Ovary (tissue), 3 donors: ENCODE measurements at regions not wholly inside any gene's neighbourhood (a gene's known extent, or its start where the extent isn't known, plus 50 kb on each side); places are given as distances from the start of the nearest gene placed in this dataset.

ENCODE experiments used
- CTCF ChIP-seq, 3 donors: fragments of 450-650 bp in 2 of 3; fragments of 200-600 bp in 1 of 3; IDR thresholded peaks; one replicate each; pipeline versions ENCODE4 v1.5.1 to v1.8.0; 2016 to 2022; ENCODE audit warnings: antibody characterized with exemption in 3 of 3, mild to moderate bottlenecking in 1 of 3
- EP300 ChIP-seq: sonication (generic); formaldehyde crosslinking; IDR thresholded peaks from one replicate; pipeline ENCODE4 v1.6.1; 2017; ENCODE audit warnings: antibody characterized with exemption
- POLR2A ChIP-seq: fragments of 450-650 bp; IDR thresholded peaks from one replicate; pipeline ENCODE4 v1.6.1; 2017; ENCODE audit warnings: antibody characterized with exemption, mild to moderate bottlenecking, moderate library complexity
- donor health status: DM: no; HTN: no; CAD: no.

DNA sequence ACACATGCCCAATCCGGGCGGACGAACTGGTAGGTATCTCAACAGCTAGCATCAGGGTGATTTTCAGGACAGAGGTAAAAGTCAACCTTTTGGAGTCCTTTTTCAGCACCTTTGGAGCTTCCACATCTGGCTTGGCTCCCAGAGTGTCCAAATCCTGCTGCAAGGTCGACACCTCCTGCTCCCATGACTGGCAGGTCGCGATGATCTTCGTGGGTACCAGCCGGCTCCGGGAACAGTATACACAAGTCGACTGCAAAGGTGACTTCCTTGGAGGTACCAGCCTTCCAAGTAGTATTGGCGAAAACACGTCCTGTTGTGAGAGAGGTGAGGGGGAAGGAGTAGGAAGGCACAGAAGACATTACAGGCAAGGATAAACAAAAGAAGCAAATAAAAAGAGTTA, 672.7 kb downstream of the TMEM121 start:
- no peak for TF ChIP-seq POLR2A
- TF ChIP-seq CTCF (IDR thresholded peaks at IDR 0.05) = no peak
- TF ChIP-seq EP300 = no peak
